Glomerular visceral epithelial cell (primary cell): ENCODE measurements at regions not wholly inside any gene's neighbourhood (a gene's known extent, or its start where the extent isn't known, plus 50 kb on each side); places are given as distances from the start of the nearest gene placed in this dataset.

ENCODE experiments used
- DNase-seq: peaks from one replicate; pipeline ENCODE4 v3.0.0-alpha.2; 2016; ENCODE audit errors: extremely low spot score

- DNase-seq, result peak; percentile 23
Measured at GRCh38 chr3:104460477-104461406, 906.0 kb upstream of the ALCAM start.

- DNase-seq, result no peak
Measured at GRCh38 chr3:104461431-104461830, 905.3 kb upstream of the ALCAM start.

DNA sequence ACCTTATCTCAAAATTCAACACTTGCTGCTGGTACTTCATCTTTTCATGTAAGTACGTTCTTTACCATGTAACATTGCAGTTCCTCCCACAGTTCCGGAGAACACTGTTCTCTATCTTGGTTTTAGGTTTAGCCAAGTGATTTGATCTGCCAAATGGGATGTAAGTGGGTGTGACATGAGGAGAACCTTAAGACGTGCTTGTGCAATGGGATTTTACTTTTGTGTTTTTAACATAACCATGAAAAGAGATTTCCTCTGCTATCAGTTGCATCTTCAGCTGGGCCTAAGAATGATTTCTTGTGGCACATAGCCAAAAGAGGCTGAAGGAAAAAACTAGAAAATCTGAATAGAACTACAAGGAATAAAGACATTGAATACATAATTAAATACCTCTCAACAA, 894.5 kb upstream of the ALCAM start:
- no peak for DNase-seq

DNA sequence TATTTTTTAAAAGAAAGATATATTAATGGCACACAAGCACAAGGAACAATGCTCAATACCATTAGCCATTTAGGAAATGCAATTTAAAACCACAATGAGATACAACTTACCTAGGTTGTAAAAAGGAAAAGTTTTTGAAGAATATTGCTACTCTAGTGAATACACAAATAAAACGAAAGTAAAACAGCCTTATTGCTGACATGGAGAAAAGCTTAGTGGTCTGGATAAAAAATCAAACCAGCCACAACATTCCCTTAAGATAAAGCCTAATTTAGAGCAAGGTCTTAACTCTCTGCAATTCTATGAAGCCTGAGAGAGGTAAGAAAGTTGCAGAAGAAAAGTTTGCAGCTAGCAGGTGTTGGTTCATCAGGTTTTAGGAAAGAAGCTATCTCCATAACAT, 892.7 kb upstream of the ALCAM start:
- no peak for DNase-seq

DNA sequence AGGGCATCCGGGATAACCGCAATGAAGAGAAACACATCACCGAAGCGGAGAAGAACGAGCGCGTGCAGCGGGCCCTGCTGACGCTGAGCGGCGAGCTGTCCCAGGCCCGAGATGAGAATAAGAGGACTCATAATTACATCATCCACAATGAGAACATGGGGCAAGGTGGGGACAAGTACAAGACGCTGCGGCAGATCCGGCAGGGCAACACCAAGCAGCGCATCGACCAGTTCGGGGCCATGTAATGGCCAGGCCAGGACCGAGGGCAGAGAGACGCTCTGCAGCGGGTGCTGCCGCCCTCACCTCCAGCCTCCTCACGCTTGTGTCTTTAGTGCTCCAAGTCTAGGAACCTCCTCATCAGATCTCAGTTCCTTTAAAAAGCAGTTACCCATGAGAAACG, 863.7 kb upstream of the ALCAM start:
- no peak for DNase-seq

- DNase-seq, result no peak
Measured at GRCh38 chr3:104510131-104510849, 856.4 kb upstream of the ALCAM start.

- DNase-seq, result no peak
Measured at GRCh38 chr3:104514371-104514770, 852.3 kb upstream of the ALCAM start.

GRCh38 chr3:104514776-104515175, 851.9 kb upstream of the ALCAM start:
- no peak for DNase-seq

GRCh38 chr3:104519068-104519467, 847.6 kb upstream of the ALCAM start:
- DNase-seq, result no peak

- DNase-seq, result no peak
Measured at GRCh38 chr3:104519468-104520227, 847.1 kb upstream of the ALCAM start.

GRCh38 chr3:104520228-104520655, 846.5 kb upstream of the ALCAM start:
- DNase-seq, result no peak

DNA sequence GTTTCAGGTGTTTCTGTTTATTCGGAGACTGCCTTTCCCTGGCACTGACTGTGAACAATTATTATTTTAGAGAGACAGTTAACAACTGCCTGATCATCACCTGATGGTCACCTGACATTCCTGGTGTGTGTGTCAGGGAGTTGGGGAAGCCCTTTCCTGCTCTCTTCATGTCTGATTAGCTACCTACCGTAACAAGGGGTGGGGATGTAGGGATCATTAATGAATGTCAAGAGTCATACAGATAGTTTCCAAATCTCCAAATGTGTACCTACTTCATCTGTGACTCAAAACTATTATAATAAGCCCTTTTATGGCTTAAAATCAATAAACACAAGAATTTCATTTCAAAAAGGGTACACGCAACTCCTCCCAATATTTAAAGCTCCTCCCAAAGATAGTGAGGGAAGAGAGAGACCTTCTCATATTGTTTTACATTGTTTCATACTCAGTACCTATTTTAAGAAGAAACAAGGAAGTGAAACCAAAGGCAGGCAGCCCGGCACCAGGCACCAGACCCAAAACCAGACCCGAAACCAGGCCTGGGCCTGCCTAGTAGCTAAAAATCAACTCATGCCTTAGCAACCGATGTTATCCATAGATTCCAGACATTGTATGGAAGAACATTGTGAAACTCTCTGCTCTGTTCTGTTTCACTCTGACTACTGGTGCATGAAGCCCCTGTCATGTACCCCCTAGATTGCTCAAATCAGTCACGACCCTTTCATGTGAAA, 844.9 kb upstream of the ALCAM start:
- DNase-seq, result no peak

- DNase-seq, result no peak
Measured at GRCh38 chr3:104523136-104523535, 843.6 kb upstream of the ALCAM start.

GRCh38 chr3:104526901-104527401, 839.8 kb upstream of the ALCAM start:
- no peak for DNase-seq

GRCh38 chr3:104530934-104531333, 835.8 kb upstream of the ALCAM start:
- no peak for DNase-seq

DNA sequence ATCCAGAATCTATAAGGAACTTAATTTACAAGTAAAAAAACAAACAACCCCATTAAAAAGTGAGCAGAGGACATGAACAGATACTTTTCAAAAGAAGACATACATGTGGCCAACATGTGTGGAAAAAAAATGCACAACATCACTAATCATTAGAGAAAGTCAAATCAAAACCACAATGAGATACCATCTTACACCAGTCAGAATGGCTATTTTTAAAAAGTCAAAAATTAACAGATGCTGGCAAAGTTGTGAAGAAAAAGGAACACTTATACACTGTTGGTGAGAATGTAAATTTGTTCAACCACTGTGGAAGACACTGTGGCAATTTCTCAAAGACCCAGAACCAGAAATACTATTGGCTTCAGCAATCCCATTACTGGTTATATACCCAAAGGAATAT, 830.0 kb upstream of the ALCAM start:
- no peak for DNase-seq

GRCh38 chr3:104537323-104537722, 829.4 kb upstream of the ALCAM start:
- DNase-seq, result no peak

DNA sequence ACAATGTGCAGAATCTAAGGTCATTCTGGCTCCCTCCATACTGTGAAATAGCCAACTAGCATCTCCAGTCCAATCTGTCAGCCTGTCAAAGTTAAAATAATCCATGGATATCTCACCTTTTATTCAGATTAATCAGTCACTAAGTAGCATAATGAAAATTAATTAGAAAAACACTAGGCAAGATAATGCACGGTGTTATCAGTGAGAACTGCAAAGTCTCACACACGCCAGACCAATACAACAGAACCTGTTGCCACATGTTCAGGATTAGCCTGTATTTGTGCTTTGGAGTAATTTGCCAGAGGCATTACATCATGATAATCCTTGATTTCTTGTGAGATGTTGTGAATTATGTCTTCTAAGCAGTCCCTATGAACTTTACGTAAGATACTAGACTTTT, 820.4 kb upstream of the ALCAM start:
- DNase-seq, result no peak

GRCh38 chr3:104547031-104547430, 819.7 kb upstream of the ALCAM start:
- DNase-seq, result no peak

DNA sequence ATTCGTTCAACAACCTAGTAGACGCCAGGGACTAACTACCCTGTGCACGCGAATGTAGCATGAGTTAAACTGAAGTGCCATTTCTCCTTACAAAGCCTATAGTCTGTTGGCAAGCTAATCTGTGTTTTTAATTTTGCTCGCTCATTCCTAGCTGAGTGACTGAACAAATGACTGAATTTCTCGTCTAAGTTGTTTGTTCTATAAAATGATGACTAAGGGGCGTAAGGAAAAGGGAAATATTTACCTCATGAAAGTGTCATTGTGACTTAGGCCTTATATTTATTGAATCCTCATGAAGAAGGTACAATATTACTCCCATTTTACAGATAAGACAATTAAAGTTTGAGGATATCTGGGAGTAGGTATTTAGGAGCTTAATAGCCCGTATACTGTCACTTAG, 818.3 kb upstream of the ALCAM start:
- DNase-seq, result no peak

DNA sequence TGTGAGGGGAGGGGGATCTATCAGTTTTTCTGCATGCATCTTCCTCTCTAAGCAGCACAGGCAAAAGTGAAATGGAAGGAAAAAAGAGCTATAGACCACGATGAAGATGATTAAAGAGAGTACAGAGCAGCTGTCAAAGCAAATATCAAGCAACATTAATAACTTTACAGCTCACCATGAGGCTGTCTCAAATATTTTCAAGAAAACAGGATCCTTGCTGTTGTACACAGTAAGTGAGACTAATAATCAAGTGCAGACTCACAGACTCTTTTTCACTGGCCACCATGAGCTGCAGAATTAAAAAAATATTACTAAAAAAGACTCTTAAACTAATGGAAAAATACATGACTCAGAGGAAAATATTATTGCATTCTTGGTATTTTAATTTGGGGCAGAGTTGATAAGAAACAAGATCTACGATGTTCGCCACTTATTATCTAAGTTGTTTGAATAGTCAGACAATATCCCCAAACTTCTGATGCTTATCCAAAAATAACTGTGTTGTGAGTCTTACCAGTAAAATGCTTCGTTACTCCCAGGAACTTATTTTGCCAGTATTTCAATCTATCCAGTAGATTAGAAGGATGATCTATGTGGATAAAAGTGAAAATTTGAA, 817.5 kb upstream of the ALCAM start:
- no peak for DNase-seq
